ENCODE measurements at regions not wholly inside any gene's neighbourhood (a gene's known extent, or its start where the extent isn't known, plus 50 kb on each side); places are given as distances from the start of the nearest gene placed in this dataset.

GRCh38 chr3:20406611-20407011, 220.6 kb upstream of the SGO1 start:
- no peak overlapping the region; a peak in 1 of 7 replicates for H3K27ac Mint-ChIP-seq
- Histone ChIP-seq H4K8ac (replicated peaks; ENCODE audit: insufficient read length, low read depth, low read length) (no peak overlapping the region), H3K79me2 (ENCODE audit: insufficient read depth, low read length) (no peaks in the 10 kb centered on the region), H3K4me1 (ENCODE audit: insufficient read depth, low read length) (no peaks in the 10 kb centered on the region), H3K9ac (ENCODE audit: extremely low read depth, insufficient read length, low read length) (no peak overlapping the region), H2BK20ac (ENCODE audit: low read depth, low read length, poor library complexity, severe bottlenecking) (no peak overlapping the region), H3K27ac (ENCODE audit: insufficient read length, low read depth, low read length) (no peak overlapping the region), H3K27me3 (ENCODE audit: insufficient read depth, low read length) (no peaks in the 10 kb centered on the region), H2BK15ac (ENCODE audit: low read depth, low read length) (no peak overlapping the region), H3K79me1 (ENCODE audit: insufficient read depth, low read depth, low read length, poor library complexity, severe bottlenecking) (no peaks in the 10 kb centered on the region), H3K14ac (ENCODE audit: insufficient read depth, low read length) (no peak overlapping the region), H3K56ac (ENCODE audit: insufficient read length, low read depth, low read length) (no peak overlapping the region), H2AFZ (ENCODE audit: low read length) (no peak overlapping the region), H2BK5ac (ENCODE audit: insufficient read length, low read length) (no peak overlapping the region), H3K23ac (ENCODE audit: insufficient read length, low read depth, low read length) (no peak overlapping the region), H4K5ac (ENCODE audit: insufficient read length, low read depth, low read length) (no peak overlapping the region), H3K23me2 (ENCODE audit: insufficient read length, low read depth, low read length, poor library complexity, severe bottlenecking) (no peaks in the 10 kb centered on the region), H4K91ac (ENCODE audit: insufficient read length, low read depth, low read length) (no peak overlapping the region), H3K4me2 (ENCODE audit: insufficient read depth, insufficient read length, low read length) (no peak overlapping the region), H3K18ac (ENCODE audit: insufficient read length, low read depth, low read length) (no peak overlapping the region), H2AK5ac (ENCODE audit: insufficient read length, low read length) (no peak overlapping the region), H4K20me1 (ENCODE audit: control insufficient read depth, insufficient read depth, insufficient read length) (no peaks in the 10 kb centered on the region), H2BK12ac (ENCODE audit: insufficient read length, low read depth, low read length) (no peak overlapping the region), H2BK120ac (ENCODE audit: low read depth, low read length, poor library complexity, severe bottlenecking) (no peak overlapping the region), H3K4ac (ENCODE audit: low read depth, low read length) (no peak overlapping the region), H3T11ph (ENCODE audit: low read length) (no peak overlapping the region), H3K9me3 (ENCODE audit: control insufficient read depth, low read depth, low read length) (no peaks in the 10 kb centered on the region)
- peaks cover 10 to 16% of the 10 kb centered on the region in 2 experiments for H3K4me1 Mint-ChIP-seq
- H3K36me3 Mint-ChIP-seq (ENCODE audit: insufficient read depth in 1 of 3, low read depth in 3 of 3), result no peaks in the 10 kb centered on the region
- no peak overlapping the region for H3K4me3 Mint-ChIP-seq
- H3K9me3 Mint-ChIP-seq, result no peaks in the 10 kb centered on the region
- no peak for DNase-seq
- TF ChIP-seq CTCF (conservative IDR thresholded peaks at IDR 0.05), result no peak
- no peaks in the 10 kb centered on the region for H3K27me3 Mint-ChIP-seq (ENCODE audit: low read depth)
- WGBS (ENCODE audit: extremely low coverage, insufficient read length, low lambda C conversion rate), result no CpG with 5 or more reads among the region's 2 CpGs

Measured in H9 (cell line).